Right lobe of liver (tissue), 6 donors: ENCODE measurements at regions not wholly inside any gene's neighbourhood (a gene's known extent, or its start where the extent isn't known, plus 50 kb on each side); places are given as distances from the start of the nearest gene placed in this dataset.

Source experiments
- ATAC-seq, 4 donors: fragments of 200-7000 bp; cut with Tn5 transposase; one replicate each; pipeline ENCODE4 v1.9.1; 2020; ENCODE audit warnings: mild to moderate bottlenecking in 4 of 4, moderate library complexity in 4 of 4
- DNase-seq, 3 donors: peaks; one replicate each; pipeline ENCODE4 v3.0.0-alpha.2; 2020
- H3K27ac ChIP-seq, 3 donors: fragments of 200-600 bp; one replicate each; pipeline ENCODE4 v1.8.0; 2022
- H3K27me3 ChIP-seq, 2 donors: fragments of 200-600 bp; one replicate each; pipeline ENCODE4 v1.8.0; 2022
- H3K36me3 ChIP-seq, 4 donors: fragments of 200-600 bp; sonication (generic) in 1 of 4; one replicate each; pipeline versions ENCODE4 v1.5.1 to v1.8.0; 2017 to 2022; ENCODE audit warnings: control low read depth in 1 of 4
- H3K4me1 ChIP-seq, 4 donors: fragments of 200-600 bp; sonication (generic) in 1 of 4; one replicate each; pipeline versions ENCODE4 v1.5.1 to v1.8.0; 2017 to 2022; ENCODE audit warnings: control low read depth in 1 of 4
- H3K4me3 ChIP-seq, 3 donors: fragments of 200-600 bp; one replicate each; pipeline ENCODE4 v1.8.0; 2022
- H3K9me3 ChIP-seq, 4 donors: fragments of 200-600 bp; sonication (generic) in 1 of 4; one replicate each; pipeline versions ENCODE4 v1.5.1 to v1.8.0; 2017 to 2022; ENCODE audit warnings: control low read depth in 1 of 4
- POLR2A ChIP-seq: fragments of 450-650 bp; IDR thresholded peaks from one replicate; pipeline ENCODE4 v1.6.1; 2017; ENCODE audit warnings: antibody characterized with exemption, mild to moderate bottlenecking
- WGBS: methylation state at CpG from one replicate; pipeline ENCODE4 v1.1.6; 2018; ENCODE audit warnings: low coverage, low lambda C conversion rate; ENCODE audit not compliant: insufficient coverage; ENCODE audit errors: missing lambda C conversion rate; 5-methylcytosine and 5-hydroxymethylcytosine counted together
- intact Hi-C, 2 donors: fragments of 100-400 bp; cut with DNase I; formaldehyde crosslinking; loops; one replicate each; pipeline versions ENCODE4 v1.11.2 to v1.14.1; 2022
- TF ChIP-seq, protein P1 (sequence below), 4 donors: fragments of 200-600 bp in 3 of 4; fragments of 450-650 bp in 1 of 4; IDR thresholded peaks; one replicate each; pipeline versions ENCODE4 v1.5.1 to v1.8.0; 2016 to 2022; ENCODE audit warnings: antibody characterized with exemption in 4 of 4, mild to moderate bottlenecking in 2 of 4
- donor health status: DM: no; HTN: yes; CAD: no.
- donor health status: DM: no; HTN: no; CAD: no.
- donor health status: DM: no; HTN: no; CAD: no.
- donor health status: DM: no; HTN: yes; CAD: no.
- donor health status: DM: no; HTN: yes; CAD: no.

DNA sequence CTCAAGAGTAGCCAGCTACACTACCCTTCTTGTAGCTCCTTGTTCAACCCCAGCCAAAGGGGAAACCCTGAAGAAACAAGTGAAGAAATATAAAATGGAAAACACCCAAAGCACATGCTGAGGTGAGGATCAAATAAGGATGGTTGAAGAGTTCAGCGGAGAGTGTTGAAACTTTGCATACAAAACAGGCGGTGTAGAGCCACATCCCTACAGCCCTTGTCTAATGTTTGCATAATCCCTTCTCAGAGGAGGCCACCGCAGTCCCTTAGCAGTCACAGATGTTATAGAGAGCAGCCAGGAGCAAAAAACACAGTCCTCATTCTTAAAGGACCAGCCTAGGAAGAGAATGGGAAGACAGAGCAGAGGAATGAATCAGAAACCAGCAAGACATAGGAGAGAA, 350.7 kb upstream of the SASH1 start:
- H3K27ac ChIP-seq, result no peak overlapping the region
- H3K9me3 ChIP-seq, result no peaks in the 10 kb centered on the region
- ATAC-seq (no peak), DNase-seq (no peak)
- no peaks in the 10 kb centered on the region for H3K27me3 ChIP-seq
- WGBS, result 72% methylated on average over 3 of the region's 3 CpGs
- H3K36me3 ChIP-seq, result no peaks in the 10 kb centered on the region
- no peaks in the 10 kb centered on the region for H3K4me1 ChIP-seq
- TF ChIP-seq POLR2A, result no peak
- TF ChIP-seq, protein P1, sequence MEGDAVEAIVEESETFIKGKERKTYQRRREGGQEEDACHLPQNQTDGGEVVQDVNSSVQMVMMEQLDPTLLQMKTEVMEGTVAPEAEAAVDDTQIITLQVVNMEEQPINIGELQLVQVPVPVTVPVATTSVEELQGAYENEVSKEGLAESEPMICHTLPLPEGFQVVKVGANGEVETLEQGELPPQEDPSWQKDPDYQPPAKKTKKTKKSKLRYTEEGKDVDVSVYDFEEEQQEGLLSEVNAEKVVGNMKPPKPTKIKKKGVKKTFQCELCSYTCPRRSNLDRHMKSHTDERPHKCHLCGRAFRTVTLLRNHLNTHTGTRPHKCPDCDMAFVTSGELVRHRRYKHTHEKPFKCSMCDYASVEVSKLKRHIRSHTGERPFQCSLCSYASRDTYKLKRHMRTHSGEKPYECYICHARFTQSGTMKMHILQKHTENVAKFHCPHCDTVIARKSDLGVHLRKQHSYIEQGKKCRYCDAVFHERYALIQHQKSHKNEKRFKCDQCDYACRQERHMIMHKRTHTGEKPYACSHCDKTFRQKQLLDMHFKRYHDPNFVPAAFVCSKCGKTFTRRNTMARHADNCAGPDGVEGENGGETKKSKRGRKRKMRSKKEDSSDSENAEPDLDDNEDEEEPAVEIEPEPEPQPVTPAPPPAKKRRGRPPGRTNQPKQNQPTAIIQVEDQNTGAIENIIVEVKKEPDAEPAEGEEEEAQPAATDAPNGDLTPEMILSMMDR (IDR thresholded peaks at IDR 0.05), result no peak
- intact Hi-C loops, result no loop called here
- no peak overlapping the region for H3K4me3 ChIP-seq

DNA sequence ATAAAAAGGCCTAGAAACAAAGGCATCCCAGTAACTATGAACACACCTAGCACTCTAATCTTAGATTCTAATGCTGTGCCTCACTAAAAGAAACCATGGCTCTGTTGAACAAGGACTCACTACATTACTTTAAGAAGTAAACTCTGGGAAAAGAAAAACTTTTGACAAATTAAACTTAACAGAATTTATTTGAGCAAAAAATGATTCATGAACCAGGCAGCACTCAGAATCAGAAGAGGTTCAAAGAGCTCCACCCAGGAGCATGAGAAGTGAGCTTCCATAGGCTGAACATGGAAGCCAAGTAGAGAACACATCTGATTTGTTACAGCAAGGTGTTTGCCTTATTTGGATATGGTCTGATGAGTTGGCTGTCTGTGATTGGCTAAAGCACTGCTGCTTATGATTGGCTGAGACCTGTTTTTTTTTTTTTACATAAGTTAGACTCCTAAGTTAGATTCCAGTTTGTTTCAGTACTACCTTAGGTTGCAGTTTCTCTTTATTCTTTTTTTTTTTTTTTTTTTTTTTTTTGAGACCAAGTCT, 343.6 kb upstream of the SASH1 start:
- no peak for TF ChIP-seq POLR2A
- TF ChIP-seq, protein P1 (IDR thresholded peaks at IDR 0.05), result no peak
- Histone ChIP-seq H3K4me1 (no peaks in the 10 kb centered on the region), H3K4me3 (no peak overlapping the region), H3K27me3 (no peaks in the 10 kb centered on the region), H3K9me3 (no peaks in the 10 kb centered on the region), H3K36me3 (no peaks in the 10 kb centered on the region), H3K27ac (no peak overlapping the region)
- ATAC-seq, result no peak
- no peak for DNase-seq
- intact Hi-C loops, result no loop called here

DNA sequence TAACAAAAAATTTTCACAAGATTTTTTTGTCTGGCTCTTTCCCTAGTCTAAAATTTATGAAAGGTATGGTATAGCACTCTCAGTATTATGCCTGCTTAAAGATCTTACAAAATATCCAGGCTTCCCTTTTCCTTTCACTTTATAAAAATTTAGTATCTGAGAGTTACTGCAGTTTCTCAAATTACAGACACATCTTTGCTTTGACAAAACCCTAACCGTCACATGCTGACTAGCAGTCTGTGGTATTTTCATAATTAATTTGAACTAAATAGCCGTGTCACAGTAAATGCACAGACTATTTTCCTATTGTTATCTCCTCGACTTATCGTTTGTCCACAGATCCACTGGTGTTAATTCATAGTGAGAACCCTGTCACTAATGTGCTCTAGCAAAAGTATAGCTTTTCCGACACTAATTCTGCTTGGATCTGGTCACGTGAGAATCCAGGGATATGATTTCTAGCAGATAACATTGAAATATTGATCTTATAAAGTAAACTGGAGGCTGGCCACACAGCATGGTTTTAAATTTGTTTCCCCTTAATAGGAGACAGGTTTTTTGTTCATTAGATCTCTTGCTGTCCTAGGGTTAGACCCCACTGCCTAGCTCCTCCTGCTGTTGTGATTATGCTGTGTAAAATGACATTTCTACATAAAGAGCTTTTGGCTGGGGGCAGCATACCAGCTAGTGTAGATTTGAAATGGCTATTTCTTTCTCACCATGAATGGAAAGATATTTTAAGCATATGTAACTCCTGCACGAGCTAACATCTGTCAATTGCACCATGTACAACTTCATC, 340.6 kb upstream of the SASH1 start:
- 73% methylated on average over 7 of the region's 7 CpGs for WGBS
- no peaks in the 10 kb centered on the region for H3K27me3 ChIP-seq
- no peaks in the 10 kb centered on the region for H3K4me1 ChIP-seq
- H3K36me3 ChIP-seq, result no peaks in the 10 kb centered on the region
- ATAC-seq, result no peak
- H3K9me3 ChIP-seq, result no peaks in the 10 kb centered on the region
- H3K27ac ChIP-seq, result no peak overlapping the region
- intact Hi-C loops, result no loop called here
- TF ChIP-seq, protein P1 (IDR thresholded peaks at IDR 0.05), result no peak
- TF ChIP-seq POLR2A, result no peak
- no peak overlapping the region for H3K4me3 ChIP-seq
- no peak for DNase-seq

DNA sequence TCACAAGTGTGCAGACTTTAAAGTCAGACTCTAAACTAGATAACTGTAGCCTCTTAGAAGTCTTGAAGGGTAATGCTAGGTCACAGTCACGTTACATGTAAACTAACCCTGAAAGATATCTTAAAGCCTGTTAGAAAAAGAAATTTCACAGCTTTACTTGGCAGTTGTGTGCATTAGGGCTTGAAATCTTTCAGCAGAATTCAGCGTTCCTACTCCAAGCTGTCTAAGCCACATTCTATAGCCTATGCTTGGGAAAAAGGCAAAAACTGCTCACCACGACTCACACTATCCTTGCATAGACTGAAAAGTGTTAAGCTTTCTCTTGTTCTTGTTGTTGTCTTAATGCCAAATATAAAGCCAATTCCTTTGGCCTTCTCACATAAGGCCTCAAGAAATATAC, 338.0 kb upstream of the SASH1 start:
- Histone ChIP-seq H3K27me3 (no peaks in the 10 kb centered on the region), H3K36me3 (no peaks in the 10 kb centered on the region), H3K9me3 (no peaks in the 10 kb centered on the region), H3K27ac (no peak overlapping the region), H3K4me1 (no peaks in the 10 kb centered on the region), H3K4me3 (no peak overlapping the region)
- WGBS, result 66% methylated on average over 3 of the region's 3 CpGs
- intact Hi-C loops, result no loop called here
- ATAC-seq, result no peak
- DNase-seq, result no peak
- no peak for TF ChIP-seq POLR2A
- TF ChIP-seq, protein P1 (IDR thresholded peaks at IDR 0.05), result no peak
